A673 (cell line): ENCODE measurements at regions not wholly inside any gene's neighbourhood (a gene's known extent, or its start where the extent isn't known, plus 50 kb on each side); places are given as distances from the start of the nearest gene placed in this dataset.

Source experiments
- BruUV-seq: library from RNA; stranded (reverse); fragments of 400-500 nt; replicated peaks from 2 replicates; lab custom pipeline; 2021; lab: Mats Ljungman, UMichigan
- CTCF ChIA-PET: fragments of 300-600 bp; sonication (Branson Sonifier 250); formaldehyde crosslinking; loops from one replicate; lab custom pipeline; 2022; ENCODE audit warnings: antibody characterized with exemption; lab: Charles Lee
- POLR2A ChIA-PET: fragments of 300-600 bp; sonication (Branson Sonifier 250); formaldehyde crosslinking; loops from one replicate; lab custom pipeline; 2022; ENCODE audit warnings: antibody characterized with exemption; ENCODE audit not compliant: low non-redundant PET; lab: Charles Lee
- DNase-seq: peaks from one replicate; pipeline ENCODE4 v3.0.0-alpha.2; 2015; ENCODE audit warnings: low spot score
- H3K27ac ChIP-seq: fragments of 200-600 bp; sonication (generic); 2 replicates; pipeline ENCODE4 v1.5.1; 2016; ENCODE audit warnings: mixed run types, low read depth, mild to moderate bottlenecking, mixed read lengths, antibody characterized with exemption, low read length; ENCODE audit not compliant: poor library complexity, severe bottlenecking
- H3K27me3 ChIP-seq: fragments of 200-600 bp; sonication (generic); replicated peaks from 2 replicates; pipeline ENCODE4 v1.6.1; 2017; ENCODE audit warnings: mixed run types, low read depth, mild to moderate bottlenecking, mixed read lengths, antibody characterized with exemption, low read length; ENCODE audit not compliant: insufficient read depth, poor library complexity
- H3K36me3 ChIP-seq: fragments of 200-600 bp; sonication (generic); 2 replicates; pipeline ENCODE4 v1.6.1; 2016; ENCODE audit warnings: mixed run types, mild to moderate bottlenecking, mixed read lengths, antibody characterized with exemption, low read length; ENCODE audit not compliant: insufficient read depth, poor library complexity, severe bottlenecking
- H3K4me1 ChIP-seq: fragments of 200-600 bp; sonication (generic); 2 replicates; pipeline ENCODE4 v1.6.1; 2017; ENCODE audit warnings: mixed run types, mild to moderate bottlenecking, mixed read lengths, antibody characterized with exemption, low read length; ENCODE audit not compliant: insufficient read depth, poor library complexity, severe bottlenecking
- H3K4me3 ChIP-seq: fragments of 200-600 bp; sonication (generic); 2 replicates; pipeline ENCODE4 v1.5.1; 2016; ENCODE audit warnings: low read depth, mixed run types, mild to moderate bottlenecking, mixed read lengths, low read length; ENCODE audit not compliant: poor library complexity, severe bottlenecking
- H3K9me3 ChIP-seq: fragments of 200-600 bp; sonication (generic); 2 replicates; pipeline ENCODE4 v1.6.1; 2016; ENCODE audit warnings: mixed run types, low read depth, mild to moderate bottlenecking, mixed read lengths, antibody characterized with exemption, low read length; ENCODE audit not compliant: poor library complexity, severe bottlenecking
- CTCF ChIP-seq: fragments of 300-800, 200-600 bp; sonication (generic); conservative IDR thresholded peaks from 2 replicates; pipeline ENCODE4 v1.5.1; 2017; ENCODE audit warnings: low read depth, mild to moderate bottlenecking, antibody characterized with exemption, low read length, moderate library complexity, mixed read lengths
- EZH2 ChIP-seq: fragments of 200-600 bp; sonication (generic); IDR thresholded peaks from 2 replicates; pipeline ENCODE4 v1.6.1; 2017; ENCODE audit warnings: borderline replicate concordance, low read depth, mild to moderate bottlenecking, mixed read lengths, antibody characterized with exemption, low read length; ENCODE audit not compliant: poor library complexity, severe bottlenecking
- intact Hi-C: fragments of 100-400 bp; cut with micrococcal nuclease; formaldehyde crosslinking; loops from one replicate; pipeline ENCODE4 v1.10.0; 2022; ENCODE audit not compliant: unreplicated experiment

- Histone ChIP-seq H3K4me1 (no peaks in the 10 kb centered on the region), H3K36me3 (no peaks in the 10 kb centered on the region), H3K9me3 (no peaks in the 10 kb centered on the region), H3K27me3 (no peaks in the 10 kb centered on the region), H3K27ac (no peak overlapping the region), H3K4me3 (no peak overlapping the region)
- DNase-seq, result no peak
- ChIA-PET POLR2A (no interaction called here), CTCF (no interaction called here)
- intact Hi-C loops, result no loop called here
- no peak for TF ChIP-seq CTCF
- TF ChIP-seq EZH2, result no peak
- BruUV-seq, result no TSS peak
These were observed 539.3 kb downstream of the SUCLA2 start for GRCh38 chr13:47461816-47462215.

GRCh38 chr13:47459512-47459911 lies 541.6 kb downstream of the SUCLA2 start:
- ChIA-PET CTCF (interaction anchor here (1.2 kb wide), 1 partner anchor 486 kb away, joined by 3 read pairs; no protein-coding TSS in a partner anchor), POLR2A (no interaction called here)
- H3K36me3 ChIP-seq, result no peaks in the 10 kb centered on the region
- H3K4me1 ChIP-seq, result no peaks in the 10 kb centered on the region
- no peaks in the 10 kb centered on the region for H3K27me3 ChIP-seq
- H3K9me3 ChIP-seq, result no peaks in the 10 kb centered on the region
- no peak overlapping the region for H3K4me3 ChIP-seq
- TF ChIP-seq EZH2 (no peak), CTCF (peak; percentile 44; the same call in 1 of the 2 replicates)
- intact Hi-C loops, result no loop called here
- DNase-seq, result peak; percentile 15
- no peak overlapping the region for H3K27ac ChIP-seq
- no TSS peak for BruUV-seq

- Histone ChIP-seq H3K36me3 (no peaks in the 10 kb centered on the region), H3K9me3 (no peaks in the 10 kb centered on the region), H3K27ac (no peak overlapping the region), H3K27me3 (no peaks in the 10 kb centered on the region), H3K4me1 (no peaks in the 10 kb centered on the region), H3K4me3 (no peak overlapping the region)
- ChIA-PET CTCF (no interaction called here), POLR2A (no interaction called here)
- intact Hi-C loops, result no loop called here
- BruUV-seq, result no TSS peak
- TF ChIP-seq EZH2 (no peak), CTCF (no peak)
- no peak for DNase-seq
These were observed 543.4 kb downstream of the SUCLA2 start for GRCh38 chr13:47457626-47458025.
